HL-60 (cell line): ENCODE measurements at regions not wholly inside any gene's neighbourhood (a gene's known extent, or its start where the extent isn't known, plus 50 kb on each side); places are given as distances from the start of the nearest gene placed in this dataset.

ENCODE experiments used
- GABPA ChIP-seq: IDR thresholded peaks from 2 replicates; pipeline ENCODE4 v1.6.1; 2012; ENCODE audit warnings: low read depth
- POLR2AphosphoS5 ChIP-seq: IDR thresholded peaks from 2 replicates; pipeline ENCODE4 v1.6.1; 2012; ENCODE audit warnings: low read depth
- REST ChIP-seq: IDR thresholded peaks from 2 replicates; pipeline ENCODE4 v1.6.1; 2012; ENCODE audit warnings: low read depth; ENCODE audit not compliant: insufficient replicate concordance
- SPI1 ChIP-seq: IDR thresholded peaks from 2 replicates; pipeline ENCODE4 v1.6.1; 2012; ENCODE audit warnings: low read depth, mild to moderate bottlenecking, borderline replicate concordance
- TF ChIP-seq, protein P1 (sequence below): IDR thresholded peaks from one replicate; pipeline ENCODE4 v1.5.1; 2011; ENCODE audit warnings: low read length, control low read depth, inconsistent platforms; ENCODE audit not compliant: insufficient read depth

DNA sequence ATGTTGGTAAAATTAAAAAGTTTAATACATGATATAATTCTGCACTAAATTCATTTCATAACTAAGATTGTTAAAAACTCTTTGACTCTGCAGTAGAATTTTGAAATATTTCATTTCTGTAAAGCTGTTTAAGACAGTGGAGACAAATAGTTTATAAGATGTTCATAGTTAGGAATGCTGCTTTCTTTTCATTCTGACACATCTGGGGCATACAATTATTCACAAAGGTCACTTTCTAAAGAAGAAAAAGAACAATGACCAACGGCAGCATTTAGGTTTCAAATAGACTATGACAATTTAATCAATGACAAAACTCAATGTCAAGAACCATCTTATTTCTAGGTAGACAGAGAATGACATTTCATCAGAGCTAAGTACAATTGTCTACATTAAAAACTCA, 1422.1 kb downstream of the PCDH9 start:
- no peak for TF ChIP-seq REST
- TF ChIP-seq, protein P1, sequence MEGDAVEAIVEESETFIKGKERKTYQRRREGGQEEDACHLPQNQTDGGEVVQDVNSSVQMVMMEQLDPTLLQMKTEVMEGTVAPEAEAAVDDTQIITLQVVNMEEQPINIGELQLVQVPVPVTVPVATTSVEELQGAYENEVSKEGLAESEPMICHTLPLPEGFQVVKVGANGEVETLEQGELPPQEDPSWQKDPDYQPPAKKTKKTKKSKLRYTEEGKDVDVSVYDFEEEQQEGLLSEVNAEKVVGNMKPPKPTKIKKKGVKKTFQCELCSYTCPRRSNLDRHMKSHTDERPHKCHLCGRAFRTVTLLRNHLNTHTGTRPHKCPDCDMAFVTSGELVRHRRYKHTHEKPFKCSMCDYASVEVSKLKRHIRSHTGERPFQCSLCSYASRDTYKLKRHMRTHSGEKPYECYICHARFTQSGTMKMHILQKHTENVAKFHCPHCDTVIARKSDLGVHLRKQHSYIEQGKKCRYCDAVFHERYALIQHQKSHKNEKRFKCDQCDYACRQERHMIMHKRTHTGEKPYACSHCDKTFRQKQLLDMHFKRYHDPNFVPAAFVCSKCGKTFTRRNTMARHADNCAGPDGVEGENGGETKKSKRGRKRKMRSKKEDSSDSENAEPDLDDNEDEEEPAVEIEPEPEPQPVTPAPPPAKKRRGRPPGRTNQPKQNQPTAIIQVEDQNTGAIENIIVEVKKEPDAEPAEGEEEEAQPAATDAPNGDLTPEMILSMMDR, result no peak
- no peak for TF ChIP-seq GABPA
- no peak for TF ChIP-seq POLR2AphosphoS5
- TF ChIP-seq SPI1, result no peak
